Endodermal cell (in vitro differentiated cells): ENCODE measurements at regions not wholly inside any gene's neighbourhood (a gene's known extent, or its start where the extent isn't known, plus 50 kb on each side); places are given as distances from the start of the nearest gene placed in this dataset.

Experiments used
- DNase-seq: peaks from one replicate; pipeline ENCODE4 v3.0.0-alpha.2; 2017
- H3K27ac ChIP-seq: 2 replicates; pipeline ENCODE4 v1.5.1; 2013; ENCODE audit warnings: mild to moderate bottlenecking, low read depth, low read length, moderate library complexity
- H3K27me3 ChIP-seq: 2 replicates; pipeline ENCODE4 v1.6.1; 2013; ENCODE audit warnings: mild to moderate bottlenecking, low read length, moderate library complexity; ENCODE audit not compliant: insufficient read depth, control insufficient read depth, poor library complexity, severe bottlenecking
- H3K36me3 ChIP-seq: 2 replicates; pipeline ENCODE4 v1.7.0; 2013; ENCODE audit warnings: mild to moderate bottlenecking, low read length, moderate library complexity; ENCODE audit not compliant: control insufficient read depth, insufficient read depth
- H3K4me1 ChIP-seq: one replicate; pipeline ENCODE4 v1.7.0; 2013; ENCODE audit warnings: low read length; ENCODE audit not compliant: control insufficient read depth, insufficient read depth
- H3K4me3 ChIP-seq: 2 replicates; pipeline ENCODE4 v1.5.1; 2013; ENCODE audit warnings: mild to moderate bottlenecking, low read length, moderate library complexity
- H3K9ac ChIP-seq: 2 replicates; pipeline ENCODE4 v1.6.1; 2013; ENCODE audit warnings: mild to moderate bottlenecking, low read length, moderate library complexity; ENCODE audit not compliant: poor library complexity, severe bottlenecking; ENCODE audit errors: extremely low read depth
- H3K9me3 ChIP-seq: 2 replicates; pipeline ENCODE4 v1.6.1; 2013; ENCODE audit warnings: mild to moderate bottlenecking, low read length, moderate library complexity; ENCODE audit not compliant: control insufficient read depth
- H3K27ac Mint-ChIP-seq: 2 replicates; pipeline ENCODE4 v1.8.0; 2020; ENCODE audit warnings: mixed read lengths
- H3K27me3 Mint-ChIP-seq: 2 replicates; pipeline ENCODE4 v1.8.0; 2021; ENCODE audit warnings: mild to moderate bottlenecking, mixed read lengths; ENCODE audit not compliant: insufficient read depth
- H3K36me3 Mint-ChIP-seq: 2 replicates; pipeline ENCODE4 v1.8.0; 2020; ENCODE audit warnings: low read depth, mixed read lengths
- H3K4me1 Mint-ChIP-seq: 2 replicates; pipeline ENCODE4 v1.8.0; 2020; ENCODE audit warnings: mixed read lengths
- H3K4me3 Mint-ChIP-seq: 2 replicates; pipeline ENCODE4 v1.8.0; 2020; ENCODE audit warnings: mild to moderate bottlenecking, moderate library complexity, mixed read lengths
- H3K9me3 Mint-ChIP-seq: 2 replicates; pipeline ENCODE4 v1.8.0; 2020; ENCODE audit warnings: mild to moderate bottlenecking, mixed read lengths
- CTCF ChIP-seq: fragments of 200-600 bp; sonication (generic); conservative IDR thresholded peaks from 2 replicates; pipeline ENCODE4 v1.5.0; 2021; ENCODE audit warnings: antibody characterized with exemption, mild to moderate bottlenecking
- WGBS, 2 experiments: methylation state at CpG; one replicate each; pipeline versions ENCODE4 v1.1.5 to v1.1.7; 2013; ENCODE audit warnings: missing lambda C conversion rate in 2 of 2, mixed read lengths in 1 of 2; ENCODE audit not compliant: insufficient coverage in 1 of 2, insufficient read length in 1 of 2; 5-methylcytosine and 5-hydroxymethylcytosine counted together

DNA sequence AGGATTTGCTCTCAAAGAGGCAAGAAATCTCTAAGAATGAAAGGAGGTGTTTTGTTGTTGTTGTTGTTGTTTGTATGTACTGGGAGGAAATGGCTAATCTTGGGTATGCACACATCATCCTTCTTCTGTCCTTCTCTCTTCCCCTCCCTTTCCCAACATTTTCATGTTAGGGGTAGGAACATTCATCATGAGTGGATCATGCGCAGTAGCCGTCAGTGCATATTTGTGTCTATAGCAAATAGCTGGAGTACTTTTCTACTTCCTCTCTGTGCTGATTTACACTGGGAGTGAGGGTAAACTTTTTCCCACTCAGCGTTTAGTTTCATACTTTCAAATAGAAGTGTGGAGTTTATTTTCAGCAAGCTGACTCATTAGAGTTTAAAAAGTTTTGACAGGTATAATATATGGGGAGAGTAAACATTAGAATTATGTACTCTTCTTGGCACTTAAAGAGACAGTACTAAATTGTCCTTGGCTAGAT is 80.5 kb upstream of the PRKG1 start:
- no peaks in the 10 kb centered on the region for H3K4me1 ChIP-seq
- Mint-ChIP-seq H3K27me3 (peaks cover 50% of the 10 kb centered on the region), H3K27ac (no peak overlapping the region), H3K4me1 (peaks cover 11% of the 10 kb centered on the region), H3K36me3 (no peaks in the 10 kb centered on the region), H3K9me3 (no peaks in the 10 kb centered on the region), H3K4me3 (no peak overlapping the region)
- H3K9me3 ChIP-seq, result no peaks in the 10 kb centered on the region
- H3K36me3 ChIP-seq, result no peaks in the 10 kb centered on the region
- 90 to 100% methylated on average over 2 to 3 of the region's 3 CpGs for WGBS, 2 experiments
- no peak overlapping the region for H3K9ac ChIP-seq
- peaks cover 51% of the 10 kb centered on the region for H3K27me3 ChIP-seq
- DNase-seq, result no peak
- TF ChIP-seq CTCF, result no peak
- H3K4me3 ChIP-seq, result no peak overlapping the region
- no peak overlapping the region for H3K27ac ChIP-seq

- H3K9ac ChIP-seq, result no peak overlapping the region
- H3K4me3 ChIP-seq, result no peak overlapping the region
- Mint-ChIP-seq H3K9me3 (no peaks in the 10 kb centered on the region), H3K27me3 (peaks cover 18% of the 10 kb centered on the region), H3K27ac (no peak overlapping the region), H3K36me3 (no peaks in the 10 kb centered on the region), H3K4me3 (no peak overlapping the region), H3K4me1 (peaks cover 11% of the 10 kb centered on the region)
- DNase-seq, result no peak
- H3K9me3 ChIP-seq, result no peaks in the 10 kb centered on the region
- no peak overlapping the region for H3K27ac ChIP-seq
- no peak for TF ChIP-seq CTCF
- 100% methylated on average over 2 of the region's 2 CpGs; no CpG with 5 or more reads in 1 of the 2 experiments for WGBS, 2 experiments
- H3K27me3 ChIP-seq, result peaks cover 17% of the 10 kb centered on the region
- no peaks in the 10 kb centered on the region for H3K36me3 ChIP-seq
- H3K4me1 ChIP-seq, result no peaks in the 10 kb centered on the region
Measured at GRCh38 chr10:50997461-50997860, 76.8 kb upstream of the PRKG1 start.

DNA sequence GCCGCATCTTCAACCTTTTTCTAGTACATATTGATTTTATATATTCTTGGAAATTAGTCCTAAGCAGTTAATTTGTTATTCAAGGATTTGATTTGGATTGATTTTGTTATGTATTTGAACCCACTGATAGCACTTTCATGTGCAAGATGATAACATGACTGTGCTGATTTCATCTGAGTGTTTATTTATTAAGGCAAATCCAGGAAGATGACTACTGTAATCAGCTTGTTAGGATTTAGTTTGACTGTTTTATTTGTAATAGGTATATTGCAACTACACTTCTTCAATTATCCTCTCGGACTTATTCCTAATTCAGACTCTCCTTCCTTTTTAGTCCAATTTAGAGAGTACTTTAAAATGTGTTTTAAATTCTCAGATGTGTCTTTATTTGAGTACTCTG is 75.1 kb upstream of the PRKG1 start:
- H3K4me3 Mint-ChIP-seq, result no peak overlapping the region
- no peaks in the 10 kb centered on the region for H3K9me3 ChIP-seq
- no peaks in the 10 kb centered on the region for H3K9me3 Mint-ChIP-seq
- no peak overlapping the region for H3K27ac Mint-ChIP-seq
- no peak overlapping the region for H3K9ac ChIP-seq
- no peaks in the 10 kb centered on the region for H3K4me1 ChIP-seq
- H3K27me3 ChIP-seq, result no peaks in the 10 kb centered on the region
- H3K4me3 ChIP-seq, result no peak overlapping the region
- peaks cover 2% of the 10 kb centered on the region for H3K27me3 Mint-ChIP-seq
- H3K36me3 ChIP-seq, result no peaks in the 10 kb centered on the region
- DNase-seq, result no peak
- no peaks in the 10 kb centered on the region for H3K4me1 Mint-ChIP-seq
- H3K27ac ChIP-seq, result no peak overlapping the region
- WGBS, 2 experiments, result 90% methylated on average over 1 of the region's 2 CpGs; no CpG with 5 or more reads in 1 of the 2 experiments
- TF ChIP-seq CTCF, result no peak
- no peaks in the 10 kb centered on the region for H3K36me3 Mint-ChIP-seq
